Ovary (tissue), 7 donors: ENCODE measurements at regions not wholly inside any gene's neighbourhood (a gene's known extent, or its start where the extent isn't known, plus 50 kb on each side); places are given as distances from the start of the nearest gene placed in this dataset.

Source experiments
- DNase-seq, 5 donors: peaks; one replicate each; pipeline ENCODE4 v3.0.0-alpha.2; 2019 to 2020
- H3K27ac ChIP-seq, 2 donors: fragments of 200-600 bp; one replicate each; pipeline versions ENCODE4 v1.5.1 to v1.8.0; 2019 to 2022
- H3K27me3 ChIP-seq: fragments of 200-600 bp; one replicate; pipeline ENCODE4 v1.8.0; 2022
- H3K36me3 ChIP-seq: fragments of 200-600 bp; sonication (generic); one replicate; pipeline ENCODE4 v1.5.1; 2019
- H3K4me1 ChIP-seq: one replicate; pipeline ENCODE4 v1.8.1; 2013; ENCODE audit warnings: mild to moderate bottlenecking, moderate library complexity; ENCODE audit not compliant: insufficient read depth
- H3K4me3 ChIP-seq: fragments of 200-600 bp; sonication (generic); one replicate; pipeline ENCODE4 v1.5.1; 2017
- H3K9me3 ChIP-seq, 2 donors: fragments of 200-600 bp in 1 of 2; sonication (generic) in 1 of 2; one replicate each; pipeline versions ENCODE4 v1.5.1 to v1.8.1; 2013 to 2019; ENCODE audit warnings: mild to moderate bottlenecking in 1 of 2, moderate library complexity in 1 of 2
- EP300 ChIP-seq: sonication (generic); formaldehyde crosslinking; IDR thresholded peaks from one replicate; pipeline ENCODE4 v1.6.1; 2017; ENCODE audit warnings: antibody characterized with exemption
- POLR2A ChIP-seq: fragments of 450-650 bp; IDR thresholded peaks from one replicate; pipeline ENCODE4 v1.6.1; 2017; ENCODE audit warnings: antibody characterized with exemption, mild to moderate bottlenecking, moderate library complexity
- WGBS, 3 donors: extraction: QIAGEN DNeasy Blood & Tissue Kit in 1 of 3; methylation state at CpG; one replicate each; pipeline versions ENCODE4 v1.1.5 to v1.1.7; 2013 to 2017; 5-methylcytosine and 5-hydroxymethylcytosine counted together
- intact Hi-C, 4 donors: fragments of 100-400 bp; cut with DNase I; formaldehyde crosslinking; loops; one replicate each; pipeline versions ENCODE4 v1.11.0 to v1.15.1; 2022 to 2023
- TF ChIP-seq, protein P1 (sequence below), 3 donors: fragments of 450-650 bp in 2 of 3; fragments of 200-600 bp in 1 of 3; IDR thresholded peaks; one replicate each; pipeline versions ENCODE4 v1.5.1 to v1.8.0; 2016 to 2022; ENCODE audit warnings: antibody characterized with exemption in 3 of 3, mild to moderate bottlenecking in 1 of 3
- donor health status: DM: no; HTN: no; CAD: no; lungs with moderate emphysema.
- donor health status: DM: no; HTN: no; CAD: no.
- donor health status: Bipolar disorder and iron deficiency.
- donor health status: DM: no; HTN: no; CAD: no.
- donor health status: DM: yes; HTN: yes; CAD: no.

DNA sequence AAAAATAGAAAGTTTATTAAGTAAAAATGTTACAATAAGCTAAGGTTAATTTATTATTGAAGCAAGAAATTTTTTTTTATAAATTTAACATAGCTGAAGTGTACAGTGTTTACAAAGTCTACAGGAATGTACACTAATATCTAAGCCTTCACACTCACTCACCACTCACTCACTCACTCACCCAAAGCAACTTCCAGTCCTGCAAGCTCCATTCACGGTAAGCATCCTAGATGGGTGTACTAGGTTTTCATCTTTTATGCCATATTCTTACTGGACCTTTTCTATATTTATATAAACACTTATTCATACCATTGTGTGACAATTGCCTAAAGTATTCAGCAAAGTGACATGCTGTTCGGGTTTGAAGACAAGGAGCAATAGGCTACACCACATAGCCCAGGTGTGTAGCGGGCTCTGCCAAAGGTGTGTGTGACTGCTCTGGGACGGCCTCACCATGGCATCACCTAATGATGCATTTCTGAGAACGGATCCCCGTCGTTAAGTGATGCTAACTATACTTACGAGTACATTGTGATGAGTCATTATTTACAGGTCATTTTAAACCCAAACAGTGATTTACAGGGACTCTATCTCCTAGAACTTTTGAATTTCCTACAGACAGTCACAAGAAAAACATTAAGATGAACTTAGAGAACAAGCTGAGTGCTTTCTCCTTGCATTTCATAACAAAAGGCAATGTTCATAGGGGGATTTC lies 76.3 kb upstream of the ID2 start:
- Histone ChIP-seq H3K4me3 (no peak overlapping the region), H3K27me3 (no peaks in the 10 kb centered on the region), H3K9me3 (no peaks in the 10 kb centered on the region), H3K36me3 (no peaks in the 10 kb centered on the region), H3K27ac (no peak overlapping the region), H3K4me1 (no peaks in the 10 kb centered on the region)
- DNase-seq = no peak
- TF ChIP-seq, protein P1, sequence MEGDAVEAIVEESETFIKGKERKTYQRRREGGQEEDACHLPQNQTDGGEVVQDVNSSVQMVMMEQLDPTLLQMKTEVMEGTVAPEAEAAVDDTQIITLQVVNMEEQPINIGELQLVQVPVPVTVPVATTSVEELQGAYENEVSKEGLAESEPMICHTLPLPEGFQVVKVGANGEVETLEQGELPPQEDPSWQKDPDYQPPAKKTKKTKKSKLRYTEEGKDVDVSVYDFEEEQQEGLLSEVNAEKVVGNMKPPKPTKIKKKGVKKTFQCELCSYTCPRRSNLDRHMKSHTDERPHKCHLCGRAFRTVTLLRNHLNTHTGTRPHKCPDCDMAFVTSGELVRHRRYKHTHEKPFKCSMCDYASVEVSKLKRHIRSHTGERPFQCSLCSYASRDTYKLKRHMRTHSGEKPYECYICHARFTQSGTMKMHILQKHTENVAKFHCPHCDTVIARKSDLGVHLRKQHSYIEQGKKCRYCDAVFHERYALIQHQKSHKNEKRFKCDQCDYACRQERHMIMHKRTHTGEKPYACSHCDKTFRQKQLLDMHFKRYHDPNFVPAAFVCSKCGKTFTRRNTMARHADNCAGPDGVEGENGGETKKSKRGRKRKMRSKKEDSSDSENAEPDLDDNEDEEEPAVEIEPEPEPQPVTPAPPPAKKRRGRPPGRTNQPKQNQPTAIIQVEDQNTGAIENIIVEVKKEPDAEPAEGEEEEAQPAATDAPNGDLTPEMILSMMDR (IDR thresholded peaks at IDR 0.05) = no peak
- TF ChIP-seq EP300 = no peak
- intact Hi-C loops = no loop called here
- WGBS, 3 donors = 50 to 72% (median 68%) methylated on average over 8 of the region's 8 CpGs

DNA sequence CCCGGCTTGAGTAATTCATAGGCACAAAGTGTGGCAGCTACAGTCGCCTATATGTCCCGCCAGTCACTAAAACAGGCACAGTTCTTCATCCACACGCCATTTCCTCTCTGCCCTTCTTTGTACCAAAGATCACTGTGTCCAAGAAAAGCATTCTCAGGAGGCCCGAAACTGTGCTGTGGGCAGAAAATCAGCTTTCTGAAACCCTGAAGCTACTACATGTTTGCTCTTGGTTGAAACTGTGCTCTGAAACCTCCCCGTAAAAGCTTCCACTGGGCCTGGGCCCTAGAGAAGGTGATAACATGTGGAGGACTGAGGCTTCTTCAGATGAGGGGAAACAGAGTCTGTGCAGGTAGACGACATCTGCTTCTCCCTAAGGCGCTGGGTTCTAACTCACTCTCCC lies 75.6 kb upstream of the ID2 start:
- intact Hi-C loops = no loop called here
- H3K27ac ChIP-seq = no peak overlapping the region
- TF ChIP-seq EP300 (no peak), POLR2A (no peak)
- TF ChIP-seq, protein P1 (IDR thresholded peaks at IDR 0.05) = no peak
- 85 to 95% (median 88%) methylated on average over 8 of the region's 8 CpGs for WGBS, 3 donors
- H3K36me3 ChIP-seq = no peaks in the 10 kb centered on the region
- H3K9me3 ChIP-seq = no peaks in the 10 kb centered on the region
- DNase-seq = no peak
- H3K27me3 ChIP-seq = no peaks in the 10 kb centered on the region
- H3K4me1 ChIP-seq = no peaks in the 10 kb centered on the region
- no peak overlapping the region for H3K4me3 ChIP-seq

DNA sequence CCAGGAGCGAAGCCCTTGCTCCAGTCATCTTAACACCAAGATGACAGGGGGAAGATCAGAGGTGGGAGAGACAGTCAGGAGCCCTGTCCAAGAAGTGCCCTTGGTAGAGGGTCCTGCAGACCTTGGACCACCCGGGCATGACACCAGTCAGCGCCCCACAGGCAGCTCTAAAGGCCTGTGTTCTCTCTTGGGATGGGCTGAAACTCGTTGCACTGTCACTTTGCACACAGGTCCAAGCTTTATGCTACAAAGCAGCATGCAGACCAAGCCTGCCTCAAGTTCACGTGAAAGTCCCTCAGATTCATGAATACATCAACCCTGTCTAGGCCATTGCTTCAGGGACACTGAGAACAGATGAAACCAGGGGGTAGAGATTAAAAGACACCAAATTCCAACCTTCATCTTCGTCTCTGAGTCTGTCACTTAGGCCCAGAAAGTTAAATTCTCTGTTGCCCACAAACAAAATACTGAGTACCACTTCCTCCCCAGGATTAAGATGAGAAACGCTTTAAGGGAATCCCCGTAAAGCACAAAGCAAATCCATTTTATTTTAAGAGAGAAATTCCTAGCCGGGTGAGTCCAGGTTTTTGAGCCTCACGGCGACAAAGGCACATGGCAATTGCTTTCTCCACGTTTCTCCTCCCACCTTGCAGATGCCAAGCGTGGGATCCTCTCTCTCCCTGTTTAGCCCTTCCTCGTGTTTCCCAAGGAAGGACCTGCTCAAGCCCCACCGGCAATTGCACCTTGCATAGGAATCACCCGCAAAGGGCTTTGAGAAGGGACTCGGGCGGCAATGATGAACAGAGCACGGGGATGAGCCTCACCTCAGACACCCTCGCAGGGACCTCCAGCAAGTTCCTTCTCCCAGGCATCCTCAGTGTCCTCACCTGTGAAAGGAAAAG lies 75.0 kb upstream of the ID2 start:
- 90 to 94% (median 94%) methylated on average over 20 of the region's 20 CpGs for WGBS, 3 donors

DNA sequence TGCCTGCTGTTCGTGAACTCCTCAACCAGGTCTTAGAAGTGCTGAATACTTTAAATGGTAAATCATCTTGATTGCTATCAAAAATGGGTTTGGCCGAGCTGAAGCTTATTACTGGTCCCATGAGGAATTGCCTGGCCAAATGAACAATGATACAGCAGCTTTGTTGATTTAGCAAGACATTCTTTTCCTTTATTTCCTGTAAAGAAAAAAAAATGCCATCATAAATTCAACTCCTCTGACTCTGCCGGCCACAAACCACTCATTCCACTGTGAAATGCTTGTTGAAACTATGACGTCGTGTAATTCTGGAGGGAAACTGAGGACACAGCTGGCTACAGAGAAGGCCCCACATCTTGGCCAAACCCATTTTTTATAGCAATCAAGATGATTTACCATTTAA lies 74.2 kb upstream of the ID2 start:
- no peak overlapping the region for H3K4me3 ChIP-seq
- intact Hi-C loops = no loop called here
- 56 to 80% (median 76%) methylated on average over 5 of the region's 5 CpGs for WGBS, 3 donors

More for the DNA sequence above, 75.0 kb upstream of the ID2 start:
- Histone ChIP-seq H3K4me1 (no peaks in the 10 kb centered on the region), H3K27me3 (no peaks in the 10 kb centered on the region), H3K9me3 (no peaks in the 10 kb centered on the region), H3K36me3 (no peaks in the 10 kb centered on the region), H3K4me3 (no peak overlapping the region), H3K27ac (no peak overlapping the region)
- no peak for DNase-seq
- TF ChIP-seq POLR2A (no peak), EP300 (no peak)
- TF ChIP-seq, protein P1 (IDR thresholded peaks at IDR 0.05) = no peak
- intact Hi-C loops = no loop called here

More for the DNA sequence above, 74.2 kb upstream of the ID2 start:
- TF ChIP-seq EP300 (no peak), POLR2A (no peak)
- TF ChIP-seq, protein P1 (IDR thresholded peaks at IDR 0.05) = no peak
- no peak for DNase-seq
- no peaks in the 10 kb centered on the region for H3K36me3 ChIP-seq
- H3K4me1 ChIP-seq = no peaks in the 10 kb centered on the region
- H3K27me3 ChIP-seq = no peaks in the 10 kb centered on the region
- H3K27ac ChIP-seq = no peak overlapping the region
- H3K9me3 ChIP-seq = no peaks in the 10 kb centered on the region
